Caco-2 (cell line): ENCODE measurements at regions not wholly inside any gene's neighbourhood (a gene's known extent, or its start where the extent isn't known, plus 50 kb on each side); places are given as distances from the start of the nearest gene placed in this dataset.

Experiments used
- BruUV-seq: library from RNA; stranded (reverse); fragments of 400-500 nt; replicated peaks from 2 replicates; lab custom pipeline; 2021; lab: Mats Ljungman, UMichigan
- CTCF ChIA-PET: fragments of 300-600 bp; sonication (Branson Sonifier 250); formaldehyde crosslinking; loops from one replicate; lab custom pipeline; 2022; ENCODE audit warnings: antibody characterized with exemption; lab: Charles Lee
- POLR2A ChIA-PET: fragments of 300-600 bp; sonication (Branson Sonifier 250); formaldehyde crosslinking; loops from one replicate; lab custom pipeline; 2022; ENCODE audit warnings: antibody characterized with exemption; lab: Charles Lee
- DNase-seq, 2 experiments: peaks; one replicate each; pipeline versions ENCODE4 v3.0.0 to v3.0.0-alpha.2; 2020 to 2022
- H3K27me3 ChIP-seq: replicated peaks from 2 replicates; pipeline ENCODE4 v1.6.0; 2011; ENCODE audit warnings: low read length; ENCODE audit not compliant: control insufficient read depth, insufficient read depth
- H3K36me3 ChIP-seq: 2 replicates; pipeline ENCODE4 v1.5.1; 2011; ENCODE audit warnings: low read length; ENCODE audit not compliant: control insufficient read depth, insufficient read depth
- H3K4me1 ChIP-seq: fragments of 250-450 bp; sonication (Bioruptor Pico); 2 replicates; pipeline ENCODE4 v1.5.1; 2020; ENCODE audit warnings: mild to moderate bottlenecking
- H3K4me3 ChIP-seq: 2 replicates; pipeline ENCODE4 v1.5.1; 2011; ENCODE audit warnings: low read depth, mild to moderate bottlenecking, control low read depth, low read length
- H3K9me3 ChIP-seq: fragments of 250-450 bp; sonication (Bioruptor Pico); 2 replicates; pipeline ENCODE4 v1.5.1; 2020; ENCODE audit warnings: mild to moderate bottlenecking, moderate library complexity
- H3K27ac Mint-ChIP-seq: one replicate; pipeline ENCODE4 v1.8.0; 2022; ENCODE audit warnings: mixed read lengths; ENCODE audit not compliant: unreplicated experiment
- H3K27me3 Mint-ChIP-seq: one replicate; pipeline ENCODE4 v1.8.0; 2022; ENCODE audit warnings: mixed read lengths; ENCODE audit not compliant: insufficient read depth, unreplicated experiment
- H3K36me3 Mint-ChIP-seq: one replicate; pipeline ENCODE4 v1.8.0; 2022; ENCODE audit warnings: mild to moderate bottlenecking, mixed read lengths; ENCODE audit not compliant: insufficient read depth, unreplicated experiment
- H3K4me1 Mint-ChIP-seq: one replicate; pipeline ENCODE4 v1.8.0; 2022; ENCODE audit warnings: low read depth, mixed read lengths; ENCODE audit not compliant: unreplicated experiment
- H3K4me3 Mint-ChIP-seq: one replicate; pipeline ENCODE4 v1.8.0; 2022; ENCODE audit warnings: mild to moderate bottlenecking, moderate library complexity, mixed read lengths; ENCODE audit not compliant: unreplicated experiment
- H3K9me3 Mint-ChIP-seq: one replicate; pipeline ENCODE4 v1.8.0; 2022; ENCODE audit warnings: mixed read lengths; ENCODE audit not compliant: unreplicated experiment
- intact Hi-C: fragments of 100-400 bp; cut with micrococcal nuclease; formaldehyde crosslinking; loops from one replicate; pipeline ENCODE4 v1.10.0; 2022; ENCODE audit not compliant: unreplicated experiment
- TF ChIP-seq, protein P1 (sequence below), 2 experiments: fragments of 200-600 bp in 1 of 2; IDR thresholded peaks; 1 replicate in 1 of 2; 2 replicates in 1 of 2; pipeline versions ENCODE4 v1.5.1 to v1.8.0; 2011 to 2022; ENCODE audit warnings: antibody characterized with exemption in 1 of 2, control low read depth in 1 of 2, inconsistent platforms in 1 of 2, low read depth in 1 of 2, low read length in 1 of 2, mild to moderate bottlenecking in 1 of 2, moderate library complexity in 1 of 2; ENCODE audit not compliant: insufficient read depth in 1 of 2, severe bottlenecking in 1 of 2, unreplicated experiment in 1 of 2

DNA sequence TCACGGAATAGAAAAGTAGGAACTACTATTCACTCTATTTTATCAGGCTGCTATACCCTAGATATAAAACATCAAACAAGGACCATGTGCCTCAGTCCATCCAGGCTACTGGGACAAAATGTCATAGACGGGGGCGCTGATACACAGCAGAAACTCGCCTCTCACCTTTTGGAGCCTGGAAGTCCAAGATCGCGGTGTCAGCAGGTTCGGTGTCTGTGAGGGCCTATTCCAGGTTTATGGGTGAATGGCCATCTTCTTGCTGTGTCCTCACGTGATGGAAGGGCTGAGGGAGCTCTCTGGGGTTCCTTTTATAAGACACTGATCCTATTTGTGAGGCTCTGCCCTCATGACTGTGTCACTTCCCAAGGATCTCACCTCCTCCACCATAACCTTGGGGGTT is 89.5 kb downstream of the DLL1 start:
- TF ChIP-seq, protein P1, sequence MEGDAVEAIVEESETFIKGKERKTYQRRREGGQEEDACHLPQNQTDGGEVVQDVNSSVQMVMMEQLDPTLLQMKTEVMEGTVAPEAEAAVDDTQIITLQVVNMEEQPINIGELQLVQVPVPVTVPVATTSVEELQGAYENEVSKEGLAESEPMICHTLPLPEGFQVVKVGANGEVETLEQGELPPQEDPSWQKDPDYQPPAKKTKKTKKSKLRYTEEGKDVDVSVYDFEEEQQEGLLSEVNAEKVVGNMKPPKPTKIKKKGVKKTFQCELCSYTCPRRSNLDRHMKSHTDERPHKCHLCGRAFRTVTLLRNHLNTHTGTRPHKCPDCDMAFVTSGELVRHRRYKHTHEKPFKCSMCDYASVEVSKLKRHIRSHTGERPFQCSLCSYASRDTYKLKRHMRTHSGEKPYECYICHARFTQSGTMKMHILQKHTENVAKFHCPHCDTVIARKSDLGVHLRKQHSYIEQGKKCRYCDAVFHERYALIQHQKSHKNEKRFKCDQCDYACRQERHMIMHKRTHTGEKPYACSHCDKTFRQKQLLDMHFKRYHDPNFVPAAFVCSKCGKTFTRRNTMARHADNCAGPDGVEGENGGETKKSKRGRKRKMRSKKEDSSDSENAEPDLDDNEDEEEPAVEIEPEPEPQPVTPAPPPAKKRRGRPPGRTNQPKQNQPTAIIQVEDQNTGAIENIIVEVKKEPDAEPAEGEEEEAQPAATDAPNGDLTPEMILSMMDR (IDR thresholded peaks at IDR 0.05; ENCODE audit: insufficient read depth in 1 of 2, low read depth in 1 of 2, low read length in 1 of 2, severe bottlenecking in 1 of 2, unreplicated experiment in 1 of 2), result no peak
- Histone ChIP-seq H3K4me1 (no peaks in the 10 kb centered on the region), H3K4me3 (no peak overlapping the region), H3K36me3 (no peaks in the 10 kb centered on the region), H3K9me3 (peaks cover 1% of the 10 kb centered on the region; the same call in 1 of the 2 replicates), H3K27me3 (no peaks in the 10 kb centered on the region)
- Mint-ChIP-seq H3K36me3 (no peaks in the 10 kb centered on the region), H3K4me1 (no peaks in the 10 kb centered on the region), H3K4me3 (no peak overlapping the region), H3K9me3 (peaks cover 11% of the 10 kb centered on the region), H3K27ac (no peak overlapping the region), H3K27me3 (peaks cover 10% of the 10 kb centered on the region)
- ChIA-PET POLR2A (no interaction called here), CTCF (no interaction called here)
- intact Hi-C loops, result no loop called here
- no TSS peak for BruUV-seq
- DNase-seq, result no peak

DNA sequence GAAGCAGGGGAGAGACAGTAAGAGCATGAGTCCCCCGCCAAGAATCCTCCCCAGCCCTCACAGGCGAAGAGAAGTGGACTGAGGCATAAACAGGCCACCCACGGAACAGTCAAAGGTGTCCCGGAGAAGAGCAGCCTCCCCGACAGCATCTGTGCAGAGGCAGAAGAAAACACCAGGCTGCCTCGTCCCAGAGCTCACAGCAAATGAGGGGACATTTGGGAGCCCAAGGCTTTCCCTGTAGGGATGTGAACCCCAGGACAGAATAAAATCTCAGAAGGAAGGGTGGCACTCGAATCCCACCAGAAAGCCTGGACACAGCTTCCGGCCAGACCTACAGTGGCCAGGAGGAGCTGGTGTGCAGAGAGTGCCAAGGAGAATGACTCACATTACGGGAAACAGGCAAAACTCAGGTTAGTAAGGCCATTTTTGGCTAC is 90.4 kb downstream of the DLL1 start:
- POLR2A ChIA-PET, result no interaction called here
- no peak overlapping the region for H3K27ac Mint-ChIP-seq
- H3K9me3 Mint-ChIP-seq, result peaks cover 20% of the 10 kb centered on the region
- no TSS peak for BruUV-seq
- H3K27me3 Mint-ChIP-seq, result peaks cover 10% of the 10 kb centered on the region
- no peak for DNase-seq
- TF ChIP-seq, protein P1 (IDR thresholded peaks at IDR 0.05; ENCODE audit: insufficient read depth in 1 of 2, low read depth in 1 of 2, low read length in 1 of 2, severe bottlenecking in 1 of 2, unreplicated experiment in 1 of 2), result no peak
- intact Hi-C loops, result no loop called here
- CTCF ChIA-PET, result no interaction called here
- Histone ChIP-seq H3K27me3 (no peaks in the 10 kb centered on the region), H3K4me3 (no peak overlapping the region), H3K36me3 (no peaks in the 10 kb centered on the region), H3K9me3 (peaks cover 2% of the 10 kb centered on the region; the same call in 1 of the 2 replicates), H3K4me1 (no peaks in the 10 kb centered on the region)
- H3K4me1 Mint-ChIP-seq, result no peaks in the 10 kb centered on the region
- H3K4me3 Mint-ChIP-seq, result no peak overlapping the region
- H3K36me3 Mint-ChIP-seq, result no peaks in the 10 kb centered on the region

DNA sequence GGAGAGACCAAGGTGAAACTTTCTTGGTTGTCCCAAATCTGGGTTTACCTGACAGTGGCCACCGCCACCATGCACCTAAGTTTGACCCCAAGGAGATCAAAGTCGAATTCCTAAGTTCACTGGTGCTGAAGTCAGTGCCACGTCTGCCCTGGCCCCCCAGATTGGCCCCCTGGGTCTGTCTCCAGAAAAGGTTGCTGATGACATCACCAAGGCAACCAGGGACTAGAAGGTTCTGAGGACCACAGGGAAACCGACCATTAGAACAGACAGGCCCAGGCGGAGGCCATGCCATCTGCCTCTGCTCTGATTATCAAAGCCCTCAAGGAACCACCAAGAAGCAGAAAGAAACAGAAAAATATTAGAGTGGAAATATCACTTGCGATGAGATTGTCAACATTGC is 91.2 kb downstream of the DLL1 start:
- Mint-ChIP-seq H3K27me3 (peaks cover 17% of the 10 kb centered on the region), H3K4me1 (no peaks in the 10 kb centered on the region), H3K36me3 (no peaks in the 10 kb centered on the region), H3K27ac (no peak overlapping the region), H3K4me3 (no peak overlapping the region), H3K9me3 (peaks cover 27% of the 10 kb centered on the region)
- BruUV-seq, result no TSS peak
- TF ChIP-seq, protein P1 (IDR thresholded peaks at IDR 0.05; ENCODE audit: insufficient read depth in 1 of 2, low read depth in 1 of 2, low read length in 1 of 2, severe bottlenecking in 1 of 2, unreplicated experiment in 1 of 2), result no peak
- intact Hi-C loops, result no loop called here
- Histone ChIP-seq H3K4me1 (no peaks in the 10 kb centered on the region), H3K4me3 (no peak overlapping the region), H3K36me3 (no peaks in the 10 kb centered on the region), H3K27me3 (no peaks in the 10 kb centered on the region), H3K9me3 (peaks cover 8% of the 10 kb centered on the region; the same call in 1 of the 2 replicates)
- no peak for DNase-seq
- ChIA-PET CTCF (no interaction called here), POLR2A (no interaction called here)
